Astrocyte of the spinal cord (primary cell): ENCODE measurements at regions not wholly inside any gene's neighbourhood (a gene's known extent, or its start where the extent isn't known, plus 50 kb on each side); places are given as distances from the start of the nearest gene placed in this dataset.

Source experiments
- DNase-seq: peaks from one replicate; pipeline ENCODE4 v3.0.0; 2011; ENCODE audit warnings: low read depth, low spot score
- H3K4me3 ChIP-seq: 2 replicates; pipeline ENCODE4 v1.5.1; 2011; ENCODE audit warnings: low read depth, mild to moderate bottlenecking, low read length, moderate library complexity
- in situ Hi-C: cut with HindIII; loops from 2 replicates; pipeline ENCODE4 v1.10.0; 2017; ENCODE audit warnings: low sequenced_read_pairs
- TF ChIP-seq, protein P1 (sequence below): IDR thresholded peaks from 2 replicates; pipeline ENCODE4 v1.5.1; 2012; ENCODE audit warnings: low read depth, mild to moderate bottlenecking, low read length, inconsistent platforms

DNA sequence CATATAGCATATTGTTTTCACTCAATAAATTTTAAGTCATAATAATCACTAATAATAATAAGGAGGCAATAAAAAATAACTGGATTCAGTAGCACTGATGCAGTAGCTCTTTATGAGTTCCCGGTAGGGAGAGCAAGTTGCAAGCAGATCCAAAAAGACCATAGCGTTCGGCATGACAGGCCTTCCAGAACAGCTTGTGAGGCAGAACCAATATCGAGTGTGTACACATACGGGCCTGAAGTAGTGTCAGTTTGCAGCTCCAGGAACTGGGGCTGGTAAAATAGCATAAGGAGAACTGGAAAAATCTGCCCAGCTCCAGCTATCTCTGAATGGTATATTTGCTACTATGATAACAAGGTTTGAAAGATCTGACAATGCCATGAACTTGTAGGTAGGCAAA is 1607.8 kb upstream of the PIK3C3 start:
- DNase-seq = no peak

DNA sequence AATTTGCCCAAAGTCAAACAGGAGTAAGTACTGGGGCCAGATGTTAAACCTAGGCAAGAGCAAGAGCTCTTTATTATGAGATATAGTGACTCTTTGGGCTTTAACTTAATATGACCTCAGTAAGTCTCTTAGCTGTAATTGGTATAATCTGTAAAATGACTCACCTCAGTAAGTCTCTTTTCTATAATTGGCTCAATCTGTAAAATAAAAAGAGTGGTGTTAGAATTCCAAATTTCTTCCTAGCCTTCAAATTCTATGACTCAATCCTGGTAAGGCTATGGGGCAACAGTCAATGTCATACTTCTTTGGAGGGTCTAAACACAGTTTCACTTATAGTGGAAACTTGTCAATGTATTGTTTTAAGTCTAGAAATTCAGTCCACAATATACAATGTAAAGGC is 1608.9 kb upstream of the PIK3C3 start:
- TF ChIP-seq, protein P1, sequence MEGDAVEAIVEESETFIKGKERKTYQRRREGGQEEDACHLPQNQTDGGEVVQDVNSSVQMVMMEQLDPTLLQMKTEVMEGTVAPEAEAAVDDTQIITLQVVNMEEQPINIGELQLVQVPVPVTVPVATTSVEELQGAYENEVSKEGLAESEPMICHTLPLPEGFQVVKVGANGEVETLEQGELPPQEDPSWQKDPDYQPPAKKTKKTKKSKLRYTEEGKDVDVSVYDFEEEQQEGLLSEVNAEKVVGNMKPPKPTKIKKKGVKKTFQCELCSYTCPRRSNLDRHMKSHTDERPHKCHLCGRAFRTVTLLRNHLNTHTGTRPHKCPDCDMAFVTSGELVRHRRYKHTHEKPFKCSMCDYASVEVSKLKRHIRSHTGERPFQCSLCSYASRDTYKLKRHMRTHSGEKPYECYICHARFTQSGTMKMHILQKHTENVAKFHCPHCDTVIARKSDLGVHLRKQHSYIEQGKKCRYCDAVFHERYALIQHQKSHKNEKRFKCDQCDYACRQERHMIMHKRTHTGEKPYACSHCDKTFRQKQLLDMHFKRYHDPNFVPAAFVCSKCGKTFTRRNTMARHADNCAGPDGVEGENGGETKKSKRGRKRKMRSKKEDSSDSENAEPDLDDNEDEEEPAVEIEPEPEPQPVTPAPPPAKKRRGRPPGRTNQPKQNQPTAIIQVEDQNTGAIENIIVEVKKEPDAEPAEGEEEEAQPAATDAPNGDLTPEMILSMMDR = no peak
- in situ Hi-C loops = no loop called here
- no peak overlapping the region for H3K4me3 ChIP-seq
- DNase-seq = no peak

More for the DNA sequence above, 1607.8 kb upstream of the PIK3C3 start:
- TF ChIP-seq, protein P1 = no peak
- in situ Hi-C loops = no loop called here
- H3K4me3 ChIP-seq = no peak overlapping the region

DNA sequence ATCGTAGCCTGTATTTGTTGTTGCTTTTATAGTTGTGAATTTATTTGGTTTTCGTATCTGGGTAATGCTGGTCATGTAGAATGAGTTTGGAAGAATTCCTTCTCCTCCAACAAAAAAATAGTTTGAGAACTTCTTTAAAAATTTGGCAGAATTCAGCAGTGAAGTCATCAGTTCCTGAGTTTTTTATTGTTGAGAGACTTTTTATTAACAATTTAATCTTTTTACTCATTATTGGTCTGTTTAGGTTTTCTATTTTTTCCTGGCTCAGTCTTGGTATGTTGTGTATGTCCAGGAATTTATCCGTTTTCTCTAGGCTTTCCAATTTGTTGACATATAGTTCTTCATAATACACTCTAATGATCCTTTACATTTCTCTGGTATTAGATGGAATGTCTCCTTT is 1613.3 kb upstream of the PIK3C3 start:
- H3K4me3 ChIP-seq = no peak overlapping the region
- no peak for DNase-seq
- TF ChIP-seq, protein P1 = no peak
- in situ Hi-C loops = no loop called here

DNA sequence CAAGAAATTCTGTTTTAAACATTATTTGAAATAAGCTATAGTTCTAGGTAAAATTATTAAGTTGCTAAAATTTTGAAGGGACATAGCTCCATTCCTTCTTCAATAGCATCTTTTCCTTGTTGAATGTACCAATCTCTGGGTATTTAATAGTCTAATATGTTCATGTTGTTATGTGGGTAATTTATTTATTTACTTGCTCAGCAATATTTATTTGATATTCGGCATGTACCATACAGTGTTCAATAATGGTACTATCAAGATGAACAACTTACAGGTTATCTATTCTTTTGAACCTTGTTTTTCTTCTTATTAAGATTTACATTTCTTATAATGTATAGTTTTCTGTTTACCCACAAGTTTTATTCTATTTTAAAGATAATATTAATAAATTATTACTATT is 1616.8 kb upstream of the PIK3C3 start:
- DNase-seq = no peak
- TF ChIP-seq, protein P1 = no peak
- in situ Hi-C loops = no loop called here
- H3K4me3 ChIP-seq = no peak overlapping the region

DNA sequence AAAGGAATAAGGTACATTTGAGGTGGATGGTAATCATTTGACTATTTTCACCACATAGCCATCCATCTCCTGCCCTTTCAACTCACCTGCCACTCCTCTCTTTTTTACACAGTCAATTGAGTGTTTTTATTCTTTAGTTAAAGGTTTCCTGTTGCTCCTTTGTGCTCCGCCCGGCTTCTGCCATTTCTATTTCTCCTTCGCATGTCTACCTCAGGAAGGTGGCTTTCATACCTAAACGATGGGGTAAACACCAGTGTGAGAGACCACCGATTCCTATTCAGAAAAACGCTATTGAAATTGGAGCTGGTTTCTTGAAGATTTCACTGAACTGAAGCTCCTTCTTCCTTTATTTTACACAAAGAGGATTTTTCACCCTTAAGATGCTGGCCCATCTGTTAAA is 1628.0 kb upstream of the PIK3C3 start:
- DNase-seq = no peak
- in situ Hi-C loops = no loop called here
- H3K4me3 ChIP-seq = no peak overlapping the region
- TF ChIP-seq, protein P1 = no peak

DNA sequence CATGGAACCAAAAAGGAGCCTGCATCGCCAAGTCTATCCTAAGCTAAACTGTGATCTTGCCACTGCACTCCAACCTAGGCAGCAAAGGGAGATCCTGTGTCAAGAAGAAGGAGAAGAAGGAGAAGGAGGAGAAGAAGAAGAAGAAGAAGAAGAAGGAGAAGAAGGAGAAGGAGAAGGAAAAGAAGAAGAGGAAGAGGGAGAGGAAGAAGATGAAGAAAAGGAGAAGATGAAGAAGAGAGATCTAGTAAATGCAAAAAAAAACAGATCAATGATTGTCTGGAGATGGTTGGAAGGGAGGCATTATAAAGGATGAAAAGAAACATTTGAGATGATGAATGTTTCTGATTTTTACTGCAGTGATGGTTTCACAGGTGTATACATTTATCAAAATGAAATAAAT is 1629.0 kb upstream of the PIK3C3 start:
- TF ChIP-seq, protein P1 = no peak
- no peak overlapping the region for H3K4me3 ChIP-seq
- no peak for DNase-seq
- in situ Hi-C loops = no loop called here

DNA sequence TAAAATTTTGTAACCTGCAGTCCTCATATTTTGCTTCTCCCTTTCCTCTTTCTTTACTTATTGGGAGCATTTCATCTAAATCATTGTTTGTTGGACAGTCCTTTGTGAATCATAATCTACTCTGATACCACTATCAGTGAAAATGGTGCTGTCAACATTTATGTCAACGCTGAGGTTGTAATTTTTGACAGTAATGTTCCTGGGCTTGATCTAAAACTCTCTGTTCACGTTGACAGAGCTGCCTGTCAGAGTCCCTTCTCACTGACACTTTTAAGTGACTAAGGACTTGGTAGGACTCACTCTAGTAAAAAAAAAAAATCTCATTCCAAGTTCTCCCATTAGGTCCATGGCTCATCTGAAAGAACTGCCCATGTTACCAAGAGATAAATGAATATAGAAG is 1640.8 kb upstream of the PIK3C3 start:
- TF ChIP-seq, protein P1 = no peak
- H3K4me3 ChIP-seq = no peak overlapping the region
- DNase-seq = no peak
- in situ Hi-C loops = no loop called here
